ENCODE measurements at regions not wholly inside any gene's neighbourhood (a gene's known extent, or its start where the extent isn't known, plus 50 kb on each side); places are given as distances from the start of the nearest gene placed in this dataset.

GRCh38 chr2:221063568-221063967 is 508.5 kb downstream of the EPHA4 start:
- peaks cover 1% of the 10 kb centered on the region for H3K27me3 Mint-ChIP-seq
- H3K27ac Mint-ChIP-seq: no peak overlapping the region
- no peak overlapping the region for H3K4me3 Mint-ChIP-seq
- no peaks in the 10 kb centered on the region for H3K4me1 Mint-ChIP-seq
- H3K36me3 Mint-ChIP-seq: no peaks in the 10 kb centered on the region
- no peaks in the 10 kb centered on the region for H3K9me3 Mint-ChIP-seq

- H3K4me1 Mint-ChIP-seq: no peaks in the 10 kb centered on the region
- H3K4me3 Mint-ChIP-seq: no peak overlapping the region
- H3K27me3 Mint-ChIP-seq: peaks cover 1% of the 10 kb centered on the region
- H3K27ac Mint-ChIP-seq: no peak overlapping the region
- no peaks in the 10 kb centered on the region for H3K9me3 Mint-ChIP-seq
- no peaks in the 10 kb centered on the region for H3K36me3 Mint-ChIP-seq
Measured at GRCh38 chr2:221064058-221064854, 507.8 kb downstream of the EPHA4 start.

GRCh38 chr2:221064880-221065279 is 507.2 kb downstream of the EPHA4 start:
- no peaks in the 10 kb centered on the region for H3K36me3 Mint-ChIP-seq
- H3K27me3 Mint-ChIP-seq: peaks cover 1% of the 10 kb centered on the region
- H3K4me1 Mint-ChIP-seq: no peaks in the 10 kb centered on the region
- no peaks in the 10 kb centered on the region for H3K9me3 Mint-ChIP-seq
- H3K27ac Mint-ChIP-seq: no peak overlapping the region
- no peak overlapping the region for H3K4me3 Mint-ChIP-seq

- Mint-ChIP-seq H3K9me3 (peaks cover 11% of the 10 kb centered on the region), H3K27ac (no peak overlapping the region), H3K27me3 (peaks cover under 1% of the 10 kb centered on the region), H3K36me3 (no peaks in the 10 kb centered on the region), H3K4me1 (no peaks in the 10 kb centered on the region), H3K4me3 (no peak overlapping the region)
Measured at GRCh38 chr2:221068123-221068522, 504.0 kb downstream of the EPHA4 start.

DNA sequence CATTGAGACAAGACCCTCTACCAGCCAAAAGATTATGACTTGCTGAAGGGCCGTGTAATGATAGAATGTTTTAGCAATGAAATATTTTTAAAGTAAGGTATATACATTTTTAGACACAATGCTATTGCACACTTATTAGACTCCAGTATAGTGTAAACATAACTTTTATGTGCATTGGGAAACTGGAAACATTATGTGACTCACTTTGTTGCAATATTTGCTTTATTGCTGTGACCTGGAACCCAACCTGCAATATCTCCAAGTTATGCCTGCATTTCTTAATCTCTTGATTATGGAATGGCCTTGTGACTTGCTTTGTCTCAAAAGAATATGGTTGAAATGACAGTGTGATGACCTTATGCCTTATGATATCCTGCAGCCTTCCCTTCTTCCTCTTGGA is 502.0 kb downstream of the EPHA4 start:
- H3K4me3 Mint-ChIP-seq: no peak overlapping the region
- peaks cover 11% of the 10 kb centered on the region for H3K9me3 Mint-ChIP-seq
- no peaks in the 10 kb centered on the region for H3K4me1 Mint-ChIP-seq
- peaks cover 5% of the 10 kb centered on the region for H3K27me3 Mint-ChIP-seq
- no peaks in the 10 kb centered on the region for H3K36me3 Mint-ChIP-seq
- no peak overlapping the region for H3K27ac Mint-ChIP-seq

- Mint-ChIP-seq H3K27ac (no peak overlapping the region), H3K27me3 (peaks cover 5% of the 10 kb centered on the region), H3K4me3 (no peak overlapping the region), H3K9me3 (peaks cover 11% of the 10 kb centered on the region), H3K4me1 (no peaks in the 10 kb centered on the region), H3K36me3 (no peaks in the 10 kb centered on the region)
Measured at GRCh38 chr2:221073326-221074049, 498.6 kb downstream of the EPHA4 start.

DNA sequence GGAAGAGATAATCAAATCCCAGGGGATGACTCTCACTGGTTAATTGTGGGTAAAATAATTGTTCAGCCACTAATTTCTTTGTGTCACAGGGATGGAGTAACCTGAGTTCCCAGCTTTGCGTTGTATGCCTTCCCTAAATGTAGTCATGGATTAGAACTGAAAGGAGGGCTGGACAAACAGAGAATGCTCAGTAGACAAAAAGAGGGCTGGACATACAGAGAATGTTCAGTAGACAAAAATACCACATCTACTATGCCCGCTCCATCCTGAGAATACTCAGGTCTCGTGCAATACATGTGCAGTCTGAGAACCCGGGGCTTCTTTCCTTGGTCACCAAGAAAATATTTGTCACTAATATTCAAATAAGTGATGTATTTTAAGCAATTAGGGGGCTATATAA is 497.9 kb downstream of the EPHA4 start:
- Mint-ChIP-seq H3K27ac (no peak overlapping the region), H3K36me3 (no peaks in the 10 kb centered on the region), H3K4me3 (no peak overlapping the region), H3K27me3 (peaks cover 5% of the 10 kb centered on the region), H3K4me1 (no peaks in the 10 kb centered on the region), H3K9me3 (peaks cover 11% of the 10 kb centered on the region)

DNA sequence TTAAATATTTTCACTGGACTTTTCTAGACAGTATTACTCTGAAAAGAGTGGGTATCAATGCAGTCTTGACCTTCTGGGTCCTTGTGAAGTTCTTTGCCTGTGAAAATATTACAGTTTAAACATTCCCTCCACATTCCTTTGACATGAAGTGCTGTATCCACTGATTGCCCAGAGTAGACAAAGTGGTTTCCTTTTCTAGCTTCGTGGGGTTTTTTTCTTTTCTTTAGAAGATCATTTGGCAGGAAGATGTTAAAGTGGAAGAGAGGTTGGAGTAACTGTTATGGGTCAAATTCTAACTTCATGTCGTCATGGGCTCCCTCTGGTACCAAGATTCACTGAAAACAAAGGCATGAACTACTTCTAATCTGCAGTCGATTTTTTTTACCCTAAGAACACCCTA is 496.9 kb downstream of the EPHA4 start:
- Mint-ChIP-seq H3K4me3 (no peak overlapping the region), H3K27ac (no peak overlapping the region), H3K4me1 (no peaks in the 10 kb centered on the region), H3K27me3 (peaks cover 6% of the 10 kb centered on the region), H3K9me3 (peaks cover 11% of the 10 kb centered on the region), H3K36me3 (no peaks in the 10 kb centered on the region)

GRCh38 chr2:221077251-221077650 is 494.9 kb downstream of the EPHA4 start:
- Mint-ChIP-seq H3K27ac (no peak overlapping the region), H3K9me3 (no peaks in the 10 kb centered on the region), H3K27me3 (peaks cover 6% of the 10 kb centered on the region), H3K4me1 (no peaks in the 10 kb centered on the region), H3K36me3 (no peaks in the 10 kb centered on the region), H3K4me3 (no peak overlapping the region)

DNA sequence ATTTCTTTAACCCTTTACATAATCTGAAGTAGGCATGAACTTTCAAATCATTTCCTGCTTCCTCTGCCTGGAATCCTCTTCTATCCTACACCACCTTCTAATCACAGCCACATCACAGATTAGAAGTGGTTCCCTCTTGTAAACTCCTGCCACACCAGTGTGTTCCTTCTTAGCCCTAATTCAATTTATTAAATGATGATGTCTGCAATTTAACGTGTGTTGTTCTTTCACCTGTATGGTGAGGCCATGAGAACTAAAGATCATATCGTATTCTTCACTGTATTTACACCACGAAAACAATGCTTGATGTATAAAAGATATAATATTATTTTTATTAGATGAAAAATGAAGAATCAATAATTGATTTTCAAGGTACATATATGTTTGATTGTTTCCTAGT is 494.3 kb downstream of the EPHA4 start:
- no peaks in the 10 kb centered on the region for H3K4me1 Mint-ChIP-seq
- H3K27ac Mint-ChIP-seq: no peak overlapping the region
- H3K27me3 Mint-ChIP-seq: peaks cover 7% of the 10 kb centered on the region
- no peaks in the 10 kb centered on the region for H3K36me3 Mint-ChIP-seq
- H3K4me3 Mint-ChIP-seq: no peak overlapping the region
- no peaks in the 10 kb centered on the region for H3K9me3 Mint-ChIP-seq

- no peak overlapping the region for H3K4me3 Mint-ChIP-seq
- H3K27ac Mint-ChIP-seq: no peak overlapping the region
- H3K27me3 Mint-ChIP-seq: peaks cover 1% of the 10 kb centered on the region
- no peaks in the 10 kb centered on the region for H3K36me3 Mint-ChIP-seq
- H3K9me3 Mint-ChIP-seq: no peaks in the 10 kb centered on the region
- H3K4me1 Mint-ChIP-seq: no peaks in the 10 kb centered on the region
Measured at GRCh38 chr2:221085341-221085900, 486.7 kb downstream of the EPHA4 start.

- Mint-ChIP-seq H3K27ac (no peak overlapping the region), H3K27me3 (peaks cover 1% of the 10 kb centered on the region), H3K4me3 (no peak overlapping the region), H3K36me3 (no peaks in the 10 kb centered on the region), H3K9me3 (no peaks in the 10 kb centered on the region), H3K4me1 (no peaks in the 10 kb centered on the region)
Measured at GRCh38 chr2:221085936-221086335, 486.2 kb downstream of the EPHA4 start.

- Mint-ChIP-seq H3K4me3 (no peak overlapping the region), H3K27me3 (no peaks in the 10 kb centered on the region), H3K27ac (no peak overlapping the region), H3K36me3 (no peaks in the 10 kb centered on the region), H3K9me3 (no peaks in the 10 kb centered on the region), H3K4me1 (no peaks in the 10 kb centered on the region)
Measured at GRCh38 chr2:221087779-221088178, 484.3 kb downstream of the EPHA4 start.

DNA sequence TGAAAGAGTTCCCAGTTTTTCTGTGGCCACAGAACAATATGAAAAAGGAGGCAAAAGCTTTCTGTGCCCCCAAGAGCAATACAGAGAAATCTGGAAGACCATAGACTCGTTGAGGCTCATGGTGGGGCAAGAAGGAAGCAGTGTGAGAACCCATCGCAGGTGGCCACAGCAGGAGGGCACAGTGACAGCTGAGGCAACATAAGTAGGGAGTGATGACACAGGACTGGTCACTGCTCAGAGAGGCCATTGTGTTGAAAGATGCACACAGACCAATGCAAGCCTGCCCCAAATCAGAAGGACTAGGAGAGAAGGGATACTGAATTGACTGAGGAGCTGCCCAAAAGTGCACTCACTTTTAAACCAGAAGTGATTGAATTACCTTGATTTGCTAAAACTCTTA is 483.6 kb downstream of the EPHA4 start:
- no peaks in the 10 kb centered on the region for H3K36me3 Mint-ChIP-seq
- no peaks in the 10 kb centered on the region for H3K4me1 Mint-ChIP-seq
- H3K27me3 Mint-ChIP-seq: no peaks in the 10 kb centered on the region
- no peak overlapping the region for H3K27ac Mint-ChIP-seq
- H3K9me3 Mint-ChIP-seq: no peaks in the 10 kb centered on the region
- no peak overlapping the region for H3K4me3 Mint-ChIP-seq

- Mint-ChIP-seq H3K4me1 (no peaks in the 10 kb centered on the region), H3K36me3 (no peaks in the 10 kb centered on the region), H3K27me3 (no peaks in the 10 kb centered on the region), H3K27ac (no peak overlapping the region), H3K9me3 (no peaks in the 10 kb centered on the region), H3K4me3 (no peak overlapping the region)
Measured at GRCh38 chr2:221095356-221095755, 476.7 kb downstream of the EPHA4 start.
